HUES64 (cell line): ENCODE measurements at regions not wholly inside any gene's neighbourhood (a gene's known extent, or its start where the extent isn't known, plus 50 kb on each side); places are given as distances from the start of the nearest gene placed in this dataset.
"Not testable (repeated sequence)": the region's sequence is repeated elsewhere in the genome, so short reads cannot be mapped to it uniquely, and the experiment has no call there.

ENCODE experiments used
- H3K27ac ChIP-seq: 2 replicates; pipeline ENCODE4 v1.7.0; 2013; ENCODE audit warnings: low read depth, low read length, inconsistent platforms
- H3K27me3 ChIP-seq: 2 replicates; pipeline ENCODE4 v1.6.1; 2013; ENCODE audit warnings: mild to moderate bottlenecking, low read length; ENCODE audit not compliant: insufficient read depth
- H3K36me3 ChIP-seq: 2 replicates; pipeline ENCODE4 v1.6.1; 2013; ENCODE audit warnings: mild to moderate bottlenecking, low read length; ENCODE audit not compliant: insufficient read depth
- H3K4me1 ChIP-seq: 2 replicates; pipeline ENCODE4 v1.6.1; 2013; ENCODE audit warnings: mild to moderate bottlenecking, low read length, moderate library complexity; ENCODE audit not compliant: insufficient read depth
- H3K4me3 ChIP-seq: 2 replicates; pipeline ENCODE4 v1.5.1; 2013; ENCODE audit warnings: mild to moderate bottlenecking, low read length, moderate library complexity
- H3K9ac ChIP-seq: 2 replicates; pipeline ENCODE4 v1.6.1; 2013; ENCODE audit warnings: mild to moderate bottlenecking, low read depth, low read length
- H3K9me3 ChIP-seq: 2 replicates; pipeline ENCODE4 v1.6.1; 2013; ENCODE audit warnings: low read depth, low read length; ENCODE audit not compliant: insufficient read depth
- WGBS: fragments of 150-250, 120-280 bp; methylation state at CpG from one replicate; pipeline ENCODE4 v1.1.7; 2013; ENCODE audit warnings: missing lambda C conversion rate; 5-methylcytosine and 5-hydroxymethylcytosine counted together

GRCh38 chr7:76838357-76838756, 193.8 kb downstream of the SPDYE17 start:
- not testable (repeated sequence) for H3K4me1 ChIP-seq, H3K4me3 ChIP-seq, H3K27ac ChIP-seq, H3K9me3 ChIP-seq, H3K9ac ChIP-seq, H3K27me3 ChIP-seq, H3K36me3 ChIP-seq
- no CpG with 5 or more reads among the region's 1 CpG for WGBS

DNA sequence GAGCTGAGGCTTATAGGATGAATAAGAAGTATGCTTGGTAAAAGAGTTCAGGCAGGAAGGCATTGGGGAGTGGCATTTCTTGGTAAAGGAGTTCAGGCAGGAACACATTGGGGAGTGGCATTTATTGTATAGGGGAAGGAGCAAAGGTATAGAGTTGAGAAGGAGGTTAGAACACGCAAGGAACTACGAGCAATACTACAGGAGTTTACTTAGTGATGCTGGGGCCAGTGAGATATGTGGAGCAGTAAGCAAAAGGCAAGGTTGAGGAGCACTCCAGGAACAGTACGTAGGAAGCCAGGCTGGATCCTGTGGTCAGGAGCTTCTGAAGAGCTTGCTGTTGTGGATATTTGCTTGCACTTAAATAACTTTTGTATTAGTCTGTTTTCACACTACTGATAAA, 202.2 kb upstream of the POMZP3 start:
- H3K4me1 ChIP-seq, H3K27me3 ChIP-seq, H3K4me3 ChIP-seq, H3K9me3 ChIP-seq, H3K36me3 ChIP-seq, H3K27ac ChIP-seq, H3K9ac ChIP-seq: not testable (repeated sequence)
- 94% methylated on average over 3 of the region's 3 CpGs for WGBS

GRCh38 chr7:76826181-76826580, 199.1 kb upstream of the POMZP3 start:
- not testable (repeated sequence) for H3K4me3 ChIP-seq, H3K27me3 ChIP-seq, H3K27ac ChIP-seq, H3K4me1 ChIP-seq, H3K9me3 ChIP-seq, H3K36me3 ChIP-seq, H3K9ac ChIP-seq
- WGBS: over 99% methylated on average over 4 of the region's 4 CpGs

GRCh38 chr7:76809856-76810255, 182.8 kb upstream of the POMZP3 start:
- WGBS: 96% methylated on average over 4 of the region's 4 CpGs

GRCh38 chr7:76807588-76808100, 180.6 kb upstream of the POMZP3 start:
- H3K9me3 ChIP-seq, H3K9ac ChIP-seq, H3K4me1 ChIP-seq, H3K27ac ChIP-seq, H3K4me3 ChIP-seq, H3K36me3 ChIP-seq, H3K27me3 ChIP-seq: not testable (repeated sequence)
- WGBS: no CpG with 5 or more reads among the region's 3 CpGs

More at GRCh38 chr7:76809856-76810255, 182.8 kb upstream of the POMZP3 start:
- H3K27ac ChIP-seq, H3K36me3 ChIP-seq, H3K27me3 ChIP-seq, H3K9me3 ChIP-seq, H3K9ac ChIP-seq, H3K4me3 ChIP-seq, H3K4me1 ChIP-seq: not testable (repeated sequence)

DNA sequence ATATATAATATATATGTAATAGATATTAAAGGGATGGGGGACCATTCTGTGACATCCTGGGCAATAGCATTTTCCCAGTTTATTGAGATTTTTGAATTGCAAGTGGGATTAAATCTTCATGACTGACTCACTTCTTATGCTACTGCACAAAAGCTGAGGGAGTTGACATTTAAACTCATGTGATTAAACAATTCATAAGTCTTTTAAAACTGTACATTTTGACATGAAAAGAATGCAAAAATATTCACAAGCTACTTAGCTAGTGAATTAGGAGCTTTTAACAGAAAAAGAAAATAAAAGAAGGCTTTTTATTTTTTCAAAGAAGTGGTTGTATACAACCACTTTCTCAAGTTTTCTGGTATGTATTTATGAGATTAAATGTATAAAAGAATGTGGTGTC, 179.4 kb upstream of the POMZP3 start:
- not testable (repeated sequence) for H3K9me3 ChIP-seq, H3K36me3 ChIP-seq, H3K4me1 ChIP-seq, H3K9ac ChIP-seq, H3K27me3 ChIP-seq, H3K27ac ChIP-seq, H3K4me3 ChIP-seq

GRCh38 chr7:76806010-76806409, 178.9 kb upstream of the POMZP3 start:
- not testable (repeated sequence) for H3K9me3 ChIP-seq, H3K4me3 ChIP-seq, H3K36me3 ChIP-seq, H3K27me3 ChIP-seq, H3K27ac ChIP-seq, H3K4me1 ChIP-seq, H3K9ac ChIP-seq
- 89% methylated on average over 3 of the region's 6 CpGs for WGBS

GRCh38 chr7:76805262-76805661, 178.2 kb upstream of the POMZP3 start:
- not testable (repeated sequence) for H3K9ac ChIP-seq, H3K4me1 ChIP-seq, H3K27ac ChIP-seq, H3K27me3 ChIP-seq, H3K9me3 ChIP-seq, H3K4me3 ChIP-seq, H3K36me3 ChIP-seq
- 100% methylated on average over 1 of the region's 1 CpG for WGBS

GRCh38 chr7:76797639-76798038, 170.6 kb upstream of the POMZP3 start:
- not testable (repeated sequence) for H3K27ac ChIP-seq, H3K4me3 ChIP-seq, H3K36me3 ChIP-seq, H3K9me3 ChIP-seq, H3K9ac ChIP-seq, H3K4me1 ChIP-seq, H3K27me3 ChIP-seq
- WGBS: 77% methylated on average over 1 of the region's 1 CpG

GRCh38 chr7:76780693-76781092, 153.6 kb upstream of the POMZP3 start:
- H3K4me1 ChIP-seq: not testable (repeated sequence)

GRCh38 chr7:76774279-76774678, 147.2 kb upstream of the POMZP3 start:
- not testable (repeated sequence) for H3K36me3 ChIP-seq, H3K9ac ChIP-seq, H3K4me1 ChIP-seq, H3K4me3 ChIP-seq, H3K27ac ChIP-seq, H3K9me3 ChIP-seq, H3K27me3 ChIP-seq
- no CpG with 5 or more reads among the region's 2 CpGs for WGBS

More at GRCh38 chr7:76780693-76781092, 153.6 kb upstream of the POMZP3 start:
- H3K4me3 ChIP-seq, H3K27me3 ChIP-seq, H3K36me3 ChIP-seq, H3K9me3 ChIP-seq, H3K9ac ChIP-seq, H3K27ac ChIP-seq: not testable (repeated sequence)

- not testable (repeated sequence) for H3K27ac ChIP-seq, H3K27me3 ChIP-seq, H3K36me3 ChIP-seq, H3K4me1 ChIP-seq, H3K9ac ChIP-seq, H3K9me3 ChIP-seq, H3K4me3 ChIP-seq
- 63% methylated on average over 1 of the region's 1 CpG for WGBS
These were observed 144.9 kb upstream of the POMZP3 start for GRCh38 chr7:76771980-76772379.
